ENCODE measurements at regions not wholly inside any gene's neighbourhood (a gene's known extent, or its start where the extent isn't known, plus 50 kb on each side); places are given as distances from the start of the nearest gene placed in this dataset.

- intact Hi-C loops (cut with micrococcal nuclease): no loop called here
- Mint-ChIP-seq H3K4me3 (no peak overlapping the region), H3K9me3 (no peaks in the 10 kb centered on the region), H3K27me3 (ENCODE audit: insufficient read depth) (no peaks in the 10 kb centered on the region), H3K27ac (no peak overlapping the region), H3K36me3 (ENCODE audit: low read depth) (no peaks in the 10 kb centered on the region), H3K4me1 (ENCODE audit: low read depth) (no peaks in the 10 kb centered on the region)
- DNase-seq (ENCODE audit: low spot score): no peak
Measured at GRCh38 chr6:163646133-163646532, 231.6 kb downstream of the QKI start.

- Mint-ChIP-seq H3K36me3 (ENCODE audit: low read depth) (no peaks in the 10 kb centered on the region), H3K4me1 (ENCODE audit: low read depth) (no peaks in the 10 kb centered on the region), H3K27me3 (ENCODE audit: insufficient read depth) (no peaks in the 10 kb centered on the region), H3K27ac (no peak overlapping the region), H3K4me3 (no peak overlapping the region), H3K9me3 (no peaks in the 10 kb centered on the region)
- DNase-seq (ENCODE audit: low spot score): no peak
- intact Hi-C loops (cut with micrococcal nuclease): no loop called here
Measured at GRCh38 chr6:163645560-163645959, 231.0 kb downstream of the QKI start.

GRCh38 chr6:163643866-163644265 lies 229.3 kb downstream of the QKI start:
- Mint-ChIP-seq H3K27ac (no peak overlapping the region), H3K27me3 (ENCODE audit: insufficient read depth) (peaks cover 4% of the 10 kb centered on the region), H3K36me3 (ENCODE audit: low read depth) (no peaks in the 10 kb centered on the region), H3K4me3 (no peak overlapping the region), H3K4me1 (ENCODE audit: low read depth) (no peaks in the 10 kb centered on the region), H3K9me3 (no peaks in the 10 kb centered on the region)
- no peak for DNase-seq (ENCODE audit: low spot score)
- intact Hi-C loops (cut with micrococcal nuclease): no loop called here

DNA sequence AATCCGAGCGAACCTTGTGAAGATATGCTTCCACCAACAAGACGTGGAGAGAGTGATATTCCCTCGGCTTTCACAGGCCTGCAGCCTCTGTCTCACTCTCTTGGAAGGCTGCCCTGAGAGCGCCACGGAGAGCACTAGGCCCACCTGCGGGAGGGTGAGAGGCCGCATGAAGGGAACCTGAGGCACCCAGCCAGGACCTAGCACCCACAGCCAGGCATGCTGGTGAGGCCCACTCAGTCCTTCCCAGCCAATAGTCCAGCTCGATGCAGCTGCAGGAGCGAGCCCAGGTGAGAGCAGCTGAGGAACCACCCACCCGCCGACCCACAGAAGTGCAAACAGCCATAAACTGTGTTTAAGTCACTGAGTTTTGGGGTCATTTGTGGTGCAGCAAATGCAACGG lies 227.2 kb downstream of the QKI start:
- intact Hi-C loops (cut with micrococcal nuclease): no loop called here
- no peak for DNase-seq (ENCODE audit: low spot score)
- Mint-ChIP-seq H3K27me3 (ENCODE audit: insufficient read depth) (peaks cover 6% of the 10 kb centered on the region), H3K9me3 (no peaks in the 10 kb centered on the region), H3K4me1 (ENCODE audit: low read depth) (no peaks in the 10 kb centered on the region), H3K4me3 (no peak overlapping the region), H3K27ac (no peak overlapping the region), H3K36me3 (ENCODE audit: low read depth) (no peaks in the 10 kb centered on the region)

DNA sequence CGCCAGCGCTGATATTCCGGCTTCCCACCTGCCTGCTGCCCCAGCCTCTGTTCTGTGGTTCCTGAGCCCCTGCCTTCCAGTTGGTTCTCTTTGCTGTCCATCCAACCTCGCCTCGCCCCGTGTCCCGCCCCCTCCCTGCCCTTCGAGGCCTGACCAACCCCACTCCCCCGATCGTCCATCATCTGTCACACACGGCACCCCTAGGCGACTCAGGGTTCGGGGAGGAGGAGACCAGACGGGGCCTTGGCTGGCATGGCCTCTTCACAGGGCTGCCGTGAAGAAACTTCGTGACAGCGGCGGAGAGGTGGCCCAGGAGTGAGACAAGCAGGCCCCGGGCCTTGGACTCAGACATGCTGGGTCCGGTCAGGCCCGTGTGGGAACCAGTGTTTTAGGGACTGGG lies 226.1 kb downstream of the QKI start:
- no peaks in the 10 kb centered on the region for H3K9me3 Mint-ChIP-seq
- no peaks in the 10 kb centered on the region for H3K4me1 Mint-ChIP-seq (ENCODE audit: low read depth)
- H3K36me3 Mint-ChIP-seq (ENCODE audit: low read depth): no peaks in the 10 kb centered on the region
- intact Hi-C loops (cut with micrococcal nuclease): no loop called here
- no peak overlapping the region for H3K4me3 Mint-ChIP-seq
- H3K27me3 Mint-ChIP-seq (ENCODE audit: insufficient read depth): peaks cover 6% of the 10 kb centered on the region
- no peak for DNase-seq (ENCODE audit: low spot score)
- no peak overlapping the region for H3K27ac Mint-ChIP-seq

DNA sequence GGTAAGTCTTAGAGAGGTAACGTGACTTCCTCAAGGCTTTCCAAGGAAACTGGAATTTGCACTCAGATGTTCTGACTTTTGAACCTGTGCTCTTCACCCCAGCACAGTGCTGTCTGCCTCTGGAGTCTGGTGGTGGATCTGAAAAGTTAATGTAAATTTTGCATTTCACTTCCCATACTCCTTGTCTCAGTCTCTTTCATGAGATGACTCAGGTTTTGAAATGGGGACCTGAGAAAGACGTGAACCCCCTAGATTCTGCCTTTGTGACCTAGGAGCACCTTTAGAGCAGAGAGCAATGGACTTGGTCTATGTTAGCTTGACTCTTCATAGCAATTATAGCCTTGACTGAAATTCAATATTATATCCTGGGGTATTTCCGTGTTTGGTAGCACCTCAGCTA lies 223.0 kb downstream of the QKI start:
- no peak overlapping the region for H3K27ac Mint-ChIP-seq
- DNase-seq (ENCODE audit: low spot score): no peak
- H3K36me3 Mint-ChIP-seq (ENCODE audit: low read depth): no peaks in the 10 kb centered on the region
- H3K4me1 Mint-ChIP-seq (ENCODE audit: low read depth): no peaks in the 10 kb centered on the region
- H3K4me3 Mint-ChIP-seq: no peak overlapping the region
- no peaks in the 10 kb centered on the region for H3K9me3 Mint-ChIP-seq
- intact Hi-C loops (cut with micrococcal nuclease): no loop called here
- peaks cover 6% of the 10 kb centered on the region for H3K27me3 Mint-ChIP-seq (ENCODE audit: insufficient read depth)

DNA sequence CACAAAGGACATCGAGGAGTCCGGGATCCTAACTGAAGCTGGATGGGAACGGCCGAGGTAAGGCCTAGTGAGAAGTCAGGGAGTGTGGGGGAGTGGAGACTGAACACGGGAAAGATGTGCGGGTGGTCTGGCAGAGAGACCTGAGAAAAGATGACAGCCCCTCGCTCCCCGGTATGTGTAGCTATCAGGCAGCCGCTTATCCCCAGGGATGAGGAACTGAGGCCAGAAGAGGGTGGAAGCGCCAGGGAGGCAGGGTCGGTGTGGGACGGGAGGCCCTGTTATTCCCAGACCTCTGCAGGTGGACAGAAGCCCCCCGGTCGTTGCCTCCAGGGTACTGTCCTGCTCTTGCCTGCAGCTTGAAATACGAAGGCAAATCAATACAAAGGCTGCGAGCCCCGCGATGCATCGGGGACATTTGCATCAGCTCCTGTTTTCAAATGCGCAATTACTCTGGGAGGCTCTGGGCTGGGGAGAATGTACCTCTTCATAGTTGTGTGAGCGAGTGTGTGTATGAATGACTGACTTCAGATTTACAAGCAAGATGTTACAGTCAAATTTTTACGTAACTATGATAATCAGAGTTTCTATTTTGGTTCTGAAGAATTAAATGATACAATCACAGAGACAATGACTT lies 221.3 kb downstream of the QKI start:
- no peaks in the 10 kb centered on the region for H3K4me1 Mint-ChIP-seq (ENCODE audit: low read depth)
- no peaks in the 10 kb centered on the region for H3K9me3 Mint-ChIP-seq
- H3K4me3 Mint-ChIP-seq: no peak overlapping the region
- H3K27ac Mint-ChIP-seq: no peak overlapping the region
- peaks cover 6% of the 10 kb centered on the region for H3K27me3 Mint-ChIP-seq (ENCODE audit: insufficient read depth)
- intact Hi-C loops (cut with micrococcal nuclease): no loop called here
- H3K36me3 Mint-ChIP-seq (ENCODE audit: low read depth): no peaks in the 10 kb centered on the region
- no peak for DNase-seq (ENCODE audit: low spot score)

- no peak for DNase-seq (ENCODE audit: low spot score)
- H3K27me3 Mint-ChIP-seq (ENCODE audit: insufficient read depth): peaks cover 6% of the 10 kb centered on the region
- no peaks in the 10 kb centered on the region for H3K36me3 Mint-ChIP-seq (ENCODE audit: low read depth)
- H3K9me3 Mint-ChIP-seq: no peaks in the 10 kb centered on the region
- H3K27ac Mint-ChIP-seq: no peak overlapping the region
- H3K4me1 Mint-ChIP-seq (ENCODE audit: low read depth): no peaks in the 10 kb centered on the region
- H3K4me3 Mint-ChIP-seq: no peak overlapping the region
- intact Hi-C loops (cut with micrococcal nuclease): no loop called here
Measured at GRCh38 chr6:163635315-163635714, 220.8 kb downstream of the QKI start.

- H3K27ac Mint-ChIP-seq: no peak overlapping the region
Measured at GRCh38 chr6:163634211-163635171, 220.0 kb downstream of the QKI start.

DNA sequence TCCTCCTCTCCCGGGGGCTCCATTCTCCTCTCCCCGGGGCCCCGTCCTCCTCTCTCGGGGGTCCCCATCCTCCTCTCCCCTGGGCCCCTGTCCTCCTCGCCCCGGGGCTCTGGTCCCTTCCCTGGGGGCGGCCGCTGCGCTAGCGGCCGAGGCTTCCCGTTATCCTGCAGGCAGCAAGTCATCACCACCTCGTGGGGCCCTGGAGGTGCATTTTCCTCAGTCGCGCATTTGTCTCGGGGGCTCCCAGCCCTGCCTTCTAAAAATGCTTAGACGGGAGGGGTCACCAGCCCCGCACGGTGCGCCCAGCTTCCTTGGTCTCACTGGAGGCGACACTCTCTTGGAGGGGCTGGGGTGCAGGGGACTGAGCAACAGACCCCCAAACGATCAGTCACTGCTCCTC lies 216.5 kb downstream of the QKI start:
- no peak overlapping the region for H3K27ac Mint-ChIP-seq
- H3K9me3 Mint-ChIP-seq: peaks cover 5% of the 10 kb centered on the region
- H3K27me3 Mint-ChIP-seq (ENCODE audit: insufficient read depth): peaks cover 4% of the 10 kb centered on the region
- intact Hi-C loops (cut with micrococcal nuclease): no loop called here
- no peaks in the 10 kb centered on the region for H3K36me3 Mint-ChIP-seq (ENCODE audit: low read depth)
- H3K4me1 Mint-ChIP-seq (ENCODE audit: low read depth): no peaks in the 10 kb centered on the region
- H3K4me3 Mint-ChIP-seq: no peak overlapping the region
- no peak for DNase-seq (ENCODE audit: low spot score)

More at GRCh38 chr6:163634211-163635171, 220.0 kb downstream of the QKI start:
- Mint-ChIP-seq H3K4me1 (ENCODE audit: low read depth) (no peaks in the 10 kb centered on the region), H3K4me3 (no peak overlapping the region), H3K9me3 (peaks cover 5% of the 10 kb centered on the region), H3K27me3 (ENCODE audit: insufficient read depth) (peaks cover 9% of the 10 kb centered on the region), H3K36me3 (ENCODE audit: low read depth) (no peaks in the 10 kb centered on the region)
- no peak for DNase-seq (ENCODE audit: low spot score)
- intact Hi-C loops (cut with micrococcal nuclease): no loop called here

DNA sequence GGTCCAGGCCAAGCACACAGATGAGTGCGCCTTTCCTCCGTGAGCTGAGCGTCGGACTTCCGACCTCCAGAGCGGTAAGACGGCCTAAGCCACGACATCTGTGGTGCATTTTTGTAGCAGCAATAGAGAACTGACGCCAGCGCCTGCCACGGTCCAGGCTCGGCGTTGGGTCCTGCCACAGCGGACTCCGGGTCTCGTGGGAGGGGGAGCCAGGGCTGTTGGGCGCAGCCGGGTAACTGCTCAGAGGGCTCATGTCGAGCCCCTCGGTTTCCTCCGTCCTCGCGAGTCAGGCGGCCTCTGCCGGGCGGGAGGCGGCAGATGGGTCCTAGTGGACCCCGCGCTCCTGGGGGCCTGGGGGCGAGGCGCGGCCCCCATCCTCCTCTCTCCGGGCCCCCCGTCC lies 216.1 kb downstream of the QKI start:
- Mint-ChIP-seq H3K4me1 (ENCODE audit: low read depth) (no peaks in the 10 kb centered on the region), H3K9me3 (peaks cover 5% of the 10 kb centered on the region)

GRCh38 chr6:163630096-163630495 lies 215.6 kb downstream of the QKI start:
- peaks cover 4% of the 10 kb centered on the region for H3K27me3 Mint-ChIP-seq (ENCODE audit: insufficient read depth)
- intact Hi-C loops (cut with micrococcal nuclease): no loop called here
- H3K9me3 Mint-ChIP-seq: peaks cover 5% of the 10 kb centered on the region
- no peaks in the 10 kb centered on the region for H3K4me1 Mint-ChIP-seq (ENCODE audit: low read depth)
- H3K36me3 Mint-ChIP-seq (ENCODE audit: low read depth): no peaks in the 10 kb centered on the region
- H3K27ac Mint-ChIP-seq: no peak overlapping the region
- no peak overlapping the region for H3K4me3 Mint-ChIP-seq
- DNase-seq (ENCODE audit: low spot score): no peak

More for the DNA sequence above, 216.1 kb downstream of the QKI start:
- H3K4me3 Mint-ChIP-seq: no peak overlapping the region
- DNase-seq (ENCODE audit: low spot score): no peak
- H3K36me3 Mint-ChIP-seq (ENCODE audit: low read depth): no peaks in the 10 kb centered on the region
- intact Hi-C loops (cut with micrococcal nuclease): no loop called here
- peaks cover 4% of the 10 kb centered on the region for H3K27me3 Mint-ChIP-seq (ENCODE audit: insufficient read depth)
- H3K27ac Mint-ChIP-seq: no peak overlapping the region
